Kidney glomerular epithelial cell (primary cell): ENCODE measurements at regions not wholly inside any gene's neighbourhood (a gene's known extent, or its start where the extent isn't known, plus 50 kb on each side); places are given as distances from the start of the nearest gene placed in this dataset.

Source experiments
- DNase-seq: peaks from one replicate; lab custom pipeline; 2025; lab: John Stamatoyannopoulos, UW

- DNase-seq: no peak
Observed at GRCh38 chr4:178412455-178412854, 970.2 kb upstream of the AGA start.

GRCh38 chr4:178414042-178414441 is 971.8 kb upstream of the AGA start:
- no peak for DNase-seq

GRCh38 chr4:178414881-178415446 is 972.7 kb upstream of the AGA start:
- DNase-seq: no peak

GRCh38 chr4:178415925-178416324 is 973.7 kb upstream of the AGA start:
- no peak for DNase-seq

- no peak for DNase-seq
Observed at GRCh38 chr4:178423366-178423765, 981.1 kb upstream of the AGA start.

- DNase-seq: no peak
Observed at GRCh38 chr4:178426871-178427270, 984.6 kb upstream of the AGA start.

- no peak for DNase-seq
Observed at GRCh38 chr4:178427663-178428062, 985.4 kb upstream of the AGA start.

- DNase-seq: no peak
Observed at GRCh38 chr4:178448372-178449035, 1006.3 kb upstream of the AGA start.

- no peak for DNase-seq
Observed at GRCh38 chr4:178450614-178451013, 1008.4 kb upstream of the AGA start.

GRCh38 chr4:178453057-178453456 is 1010.8 kb upstream of the AGA start:
- no peak for DNase-seq

- no peak for DNase-seq
Observed at GRCh38 chr4:178457286-178457685, 1015.0 kb upstream of the AGA start.

GRCh38 chr4:178462710-178463109 is 1020.5 kb upstream of the AGA start:
- no peak for DNase-seq

GRCh38 chr4:178463747-178464146 is 1021.5 kb upstream of the AGA start:
- DNase-seq: no peak

- no peak for DNase-seq
Observed at GRCh38 chr4:178470996-178471784, 1029.0 kb upstream of the AGA start.

- no peak for DNase-seq
Observed at GRCh38 chr4:178471994-178472393, 1029.8 kb upstream of the AGA start.

- DNase-seq: no peak
Observed at GRCh38 chr4:178480105-178480504, 1037.9 kb upstream of the AGA start.

GRCh38 chr4:178480881-178481280 is 1038.6 kb upstream of the AGA start:
- no peak for DNase-seq

GRCh38 chr4:178481564-178481963 is 1039.3 kb upstream of the AGA start:
- DNase-seq: no peak

- DNase-seq: no peak
Observed at GRCh38 chr4:178523038-178523437, 1080.8 kb upstream of the AGA start.

- DNase-seq: no peak
Observed at GRCh38 chr4:178535939-178536579, 1093.8 kb upstream of the AGA start.

GRCh38 chr4:178553201-178553600 is 1111.0 kb upstream of the AGA start:
- no peak for DNase-seq

- no peak for DNase-seq
Observed at GRCh38 chr4:178554352-178554751, 1112.1 kb upstream of the AGA start.

- no peak for DNase-seq
Observed at GRCh38 chr4:178556796-178557195, 1114.6 kb upstream of the AGA start.
